ENCODE measurements at regions not wholly inside any gene's neighbourhood (a gene's known extent, or its start where the extent isn't known, plus 50 kb on each side); places are given as distances from the start of the nearest gene placed in this dataset.

- no peak for TF ChIP-seq CTCF (IDR thresholded peaks at IDR 0.05)
- TF ChIP-seq POLR2A (IDR thresholded peaks at IDR 0.05): no peak
- intact Hi-C loops (cut with DNase I): no loop called here
- H3K27ac ChIP-seq: no peak overlapping the region
- whole genome bisulfite sequencing (ENCODE audit: insufficient coverage, low coverage, low lambda C conversion rate, missing lambda C conversion rate): 32% methylated on average over 2 of the region's 2 CpGs
- H3K9me3 ChIP-seq: no peaks in the 10 kb centered on the region
- no peaks in the 10 kb centered on the region for H3K4me1 ChIP-seq
- DNase-seq (no peak), ATAC-seq (peak; percentile 46 to 76 (median 67))
- no peaks in the 10 kb centered on the region for H3K27me3 ChIP-seq
- H3K4me3 ChIP-seq: no peak overlapping the region
- H3K36me3 ChIP-seq: no peaks in the 10 kb centered on the region
Measured at GRCh38 chr7:18221377-18222293, 194.0 kb upstream of the PRPS1L1 start.

GRCh38 chr7:18222636-18223035, 195.0 kb upstream of the PRPS1L1 start:
- H3K36me3 ChIP-seq: no peaks in the 10 kb centered on the region
- no peak overlapping the region for H3K27ac ChIP-seq
- intact Hi-C loops (cut with DNase I): no loop called here
- no peaks in the 10 kb centered on the region for H3K4me1 ChIP-seq
- DNase-seq (no peak), ATAC-seq (no peak)
- no peaks in the 10 kb centered on the region for H3K27me3 ChIP-seq
- H3K4me3 ChIP-seq: no peak overlapping the region
- no peak for TF ChIP-seq CTCF (IDR thresholded peaks at IDR 0.05)
- no peak for TF ChIP-seq POLR2A (IDR thresholded peaks at IDR 0.05)
- no peaks in the 10 kb centered on the region for H3K9me3 ChIP-seq

GRCh38 chr7:18224138-18224537, 196.5 kb upstream of the PRPS1L1 start:
- no peak for TF ChIP-seq POLR2A (IDR thresholded peaks at IDR 0.05)
- no peak for TF ChIP-seq CTCF (IDR thresholded peaks at IDR 0.05)
- Histone ChIP-seq H3K4me1 (no peaks in the 10 kb centered on the region), H3K27ac (no peak overlapping the region), H3K4me3 (no peak overlapping the region), H3K36me3 (no peaks in the 10 kb centered on the region), H3K9me3 (no peaks in the 10 kb centered on the region), H3K27me3 (no peaks in the 10 kb centered on the region)
- WGBS (ENCODE audit: insufficient coverage, low coverage, low lambda C conversion rate, missing lambda C conversion rate): 60% methylated on average over 1 of the region's 1 CpG
- intact Hi-C loops (cut with DNase I): no loop called here
- ATAC-seq (no peak), DNase-seq (no peak)

- no peaks in the 10 kb centered on the region for H3K36me3 ChIP-seq
- intact Hi-C loops (cut with DNase I): no loop called here
- H3K9me3 ChIP-seq: no peaks in the 10 kb centered on the region
- no peak for ATAC-seq
- H3K27me3 ChIP-seq: no peaks in the 10 kb centered on the region
- TF ChIP-seq CTCF (IDR thresholded peaks at IDR 0.05) (no peak), POLR2A (IDR thresholded peaks at IDR 0.05) (no peak)
- H3K4me3 ChIP-seq: no peak overlapping the region
- H3K4me1 ChIP-seq: no peaks in the 10 kb centered on the region
- DNase-seq: no peak
- no peak overlapping the region for H3K27ac ChIP-seq
Measured at GRCh38 chr7:18225067-18225466, 197.4 kb upstream of the PRPS1L1 start.

Measured in right lobe of liver (tissue), 6 donors.